Thoracic aorta (tissue), 2 donors: ENCODE measurements at regions not wholly inside any gene's neighbourhood (a gene's known extent, or its start where the extent isn't known, plus 50 kb on each side); places are given as distances from the start of the nearest gene placed in this dataset.
"Not testable (repeated sequence)": the region's sequence is repeated elsewhere in the genome, so short reads cannot be mapped to it uniquely, and the experiment has no call there.

Experiments used
- ATAC-seq: fragments of 150-250 bp; one replicate; pipeline ENCODE4 v1.8.0; 2017; ENCODE audit warnings: low read depth; ENCODE audit not compliant: insufficient number of reproducible peaks, low FRiP score
- DNase-seq: peaks from one replicate; pipeline ENCODE4 v3.0.0-alpha.2; 2020; ENCODE audit warnings: low spot score
- H3K27ac ChIP-seq, 2 donors: fragments of 200-600 bp; sonication (generic); 1 replicate in 1 of 2; 2 replicates in 1 of 2; pipeline ENCODE4 v1.5.1; 2016; ENCODE audit warnings: mild to moderate bottlenecking in 2 of 2, moderate library complexity in 2 of 2
- H3K27me3 ChIP-seq: fragments of 200-600 bp; sonication (generic); replicated peaks from 2 replicates; pipeline ENCODE4 v1.6.0; 2016; ENCODE audit warnings: mild to moderate bottlenecking; ENCODE audit not compliant: insufficient read depth
- H3K36me3 ChIP-seq: fragments of 200-600 bp; sonication (generic); one replicate; pipeline ENCODE4 v1.5.1; 2016
- H3K4me1 ChIP-seq, 2 donors: fragments of 200-600 bp; sonication (generic); 1 replicate in 1 of 2; 2 replicates in 1 of 2; pipeline versions ENCODE4 v1.5.1 to v1.6.0; 2016; ENCODE audit warnings: low read depth in 2 of 2, mild to moderate bottlenecking in 1 of 2; ENCODE audit not compliant: control insufficient read depth in 1 of 2
- H3K4me3 ChIP-seq: fragments of 200-600 bp; sonication (generic); 2 replicates; pipeline ENCODE4 v1.5.1; 2016; ENCODE audit warnings: mild to moderate bottlenecking
- H3K9me3 ChIP-seq: fragments of 200-600 bp; sonication (generic); 2 replicates; pipeline ENCODE4 v1.5.1; 2016
- CTCF ChIP-seq: fragments of 200-600 bp; sonication (generic); IDR thresholded peaks from one replicate; pipeline ENCODE4 v1.5.1; 2019; ENCODE audit warnings: antibody characterized with exemption

DNA sequence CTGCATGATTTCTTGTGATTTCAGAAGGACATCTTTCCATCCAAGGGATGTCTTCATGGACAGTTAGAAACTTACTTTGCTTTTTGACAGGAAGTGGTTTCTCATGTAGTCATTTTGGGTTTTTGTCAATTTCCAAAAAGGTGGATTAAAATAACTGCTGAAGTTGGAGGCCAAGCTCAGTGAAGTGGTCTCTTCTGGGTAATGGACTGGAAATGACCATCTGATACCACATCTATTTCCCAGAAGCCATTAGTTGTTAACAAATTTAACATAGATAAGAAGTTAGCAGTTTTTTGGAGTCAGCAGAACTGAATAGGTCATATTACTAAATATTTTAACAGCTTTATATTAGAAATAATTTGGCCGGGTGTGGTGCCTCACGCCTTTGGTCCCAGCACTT, 86.2 kb upstream of the MYO10 start:
- Histone ChIP-seq H3K4me3 (no peak overlapping the region), H3K27me3 (no peaks in the 10 kb centered on the region), H3K9me3 (no peaks in the 10 kb centered on the region), H3K27ac (no peak overlapping the region), H3K36me3 (no peaks in the 10 kb centered on the region), H3K4me1 (no peaks in the 10 kb centered on the region)
- TF ChIP-seq CTCF = no peak
- DNase-seq (no peak), ATAC-seq (no peak)

DNA sequence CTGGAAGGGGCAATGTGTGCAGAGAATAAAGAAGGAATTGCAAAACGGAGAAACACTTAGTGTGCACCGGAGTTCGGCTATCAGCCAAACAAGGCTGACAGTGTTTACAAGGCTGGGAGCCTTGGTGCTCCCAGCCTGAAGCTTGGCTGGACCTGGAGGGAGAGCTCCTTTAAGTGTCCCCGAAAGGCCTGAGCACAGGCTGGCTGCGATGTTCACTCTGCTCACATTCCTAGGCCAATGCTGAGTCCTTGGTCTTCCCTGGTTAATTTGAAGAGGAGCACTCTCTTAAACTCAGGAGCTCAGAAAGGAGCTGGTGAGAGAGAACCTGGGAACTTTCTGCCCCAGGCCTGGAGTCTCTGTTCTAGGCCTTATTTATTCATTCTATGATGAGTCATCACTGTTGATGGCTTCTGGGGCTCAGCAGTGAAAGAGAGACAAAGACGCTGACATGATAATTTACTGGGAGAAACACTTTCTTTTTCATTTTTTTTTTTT, 88.6 kb upstream of the MYO10 start:
- ATAC-seq = no peak
- DNase-seq = no peak
- Histone ChIP-seq H3K36me3 (no peaks in the 10 kb centered on the region), H3K9me3 (no peaks in the 10 kb centered on the region), H3K4me3 (no peak overlapping the region), H3K4me1 (no peaks in the 10 kb centered on the region), H3K27me3 (no peaks in the 10 kb centered on the region), H3K27ac (no peak overlapping the region)
- TF ChIP-seq CTCF = no peak

GRCh38 chr5:17031659-17032277, 95.7 kb upstream of the MYO10 start:
- not testable (repeated sequence) for H3K27ac ChIP-seq, H3K9me3 ChIP-seq, ATAC-seq, H3K36me3 ChIP-seq, H3K27me3 ChIP-seq, H3K4me3 ChIP-seq, H3K4me1 ChIP-seq, DNase-seq

DNA sequence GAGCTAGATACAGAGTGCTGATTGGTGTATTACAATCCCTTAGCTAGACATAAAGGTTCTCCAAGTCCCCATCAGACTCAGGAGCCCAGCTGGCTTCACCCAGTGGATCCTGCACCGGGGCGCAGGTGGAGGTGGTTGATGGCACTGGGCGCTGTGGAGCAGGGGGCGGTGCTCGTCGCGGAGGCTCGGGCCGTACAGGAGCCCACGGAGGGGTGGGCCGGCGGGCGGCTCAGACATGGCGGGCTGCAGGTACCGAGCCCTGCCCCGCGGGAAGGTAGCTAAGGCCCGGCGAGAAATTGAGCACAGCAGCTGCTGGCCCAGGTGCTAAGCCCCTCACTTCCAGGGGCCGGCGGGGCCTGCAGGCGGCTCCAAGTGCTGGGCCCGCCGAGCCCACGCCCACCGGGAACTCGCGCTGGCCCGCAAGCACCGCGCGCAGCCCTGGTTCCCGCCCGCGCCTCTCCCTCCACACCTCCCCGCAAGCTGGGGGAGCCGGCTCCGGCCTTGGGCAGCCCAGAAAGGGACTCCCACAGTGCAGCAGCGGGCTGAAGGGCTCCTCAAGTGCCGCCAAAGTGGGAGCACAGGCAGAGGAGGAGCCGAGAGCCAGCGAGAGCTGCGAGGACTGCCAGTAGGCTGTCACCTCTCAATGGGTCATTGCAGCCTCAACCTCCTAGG, 96.4 kb upstream of the MYO10 start:
- H3K27ac ChIP-seq, H3K4me3 ChIP-seq, H3K9me3 ChIP-seq, ATAC-seq, H3K36me3 ChIP-seq, H3K4me1 ChIP-seq, H3K27me3 ChIP-seq, DNase-seq: not testable (repeated sequence)

GRCh38 chr5:17034992-17035391, 98.9 kb upstream of the MYO10 start:
- not testable (repeated sequence) for H3K36me3 ChIP-seq, H3K27ac ChIP-seq, H3K4me3 ChIP-seq, H3K9me3 ChIP-seq, H3K4me1 ChIP-seq, ATAC-seq, DNase-seq, H3K27me3 ChIP-seq

DNA sequence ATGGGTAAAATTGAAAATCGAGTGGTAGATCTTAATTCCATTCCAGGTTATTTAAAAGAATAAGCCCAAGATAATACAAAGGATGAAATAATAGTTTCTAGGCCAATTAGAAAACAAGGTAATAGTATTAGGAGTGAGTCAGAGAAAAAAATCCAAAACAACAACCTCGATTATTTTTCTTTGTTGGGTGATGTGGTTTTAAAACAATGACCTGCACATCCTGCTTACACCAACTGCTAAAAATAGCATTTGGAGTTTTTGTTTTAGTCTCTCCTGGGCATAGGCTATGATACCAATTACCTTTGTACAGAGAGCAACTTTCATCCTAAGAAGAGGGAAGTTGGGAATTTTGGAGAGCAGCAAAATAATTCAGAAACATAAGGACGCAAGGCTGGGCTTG, 101.7 kb upstream of the MYO10 start:
- no peak overlapping the region for H3K27ac ChIP-seq
- TF ChIP-seq CTCF = no peak
- no peaks in the 10 kb centered on the region for H3K4me1 ChIP-seq
- no peaks in the 10 kb centered on the region for H3K9me3 ChIP-seq
- H3K27me3 ChIP-seq = no peaks in the 10 kb centered on the region
- no peak for ATAC-seq
- no peaks in the 10 kb centered on the region for H3K36me3 ChIP-seq
- H3K4me3 ChIP-seq = no peak overlapping the region
- DNase-seq = no peak
